CD4-positive, alpha-beta memory T cell (primary cell): ENCODE measurements at regions not wholly inside any gene's neighbourhood (a gene's known extent, or its start where the extent isn't known, plus 50 kb on each side); places are given as distances from the start of the nearest gene placed in this dataset.

Source experiments
- CTCF ChIA-PET: fragments of 350-600 bp; sonication (Branson Sonifier 250); formaldehyde crosslinking; loops from one replicate; lab custom pipeline; 2021; ENCODE audit warnings: inconsistent platforms; ENCODE audit not compliant: partially characterized antibody; lab: Charles Lee
- POLR2A ChIA-PET: fragments of 350-600 bp; sonication (Branson Sonifier 250); formaldehyde crosslinking; loops from one replicate; lab custom pipeline; 2021; ENCODE audit not compliant: partially characterized antibody; lab: Charles Lee
- DNase-seq, 5 donors: peaks; one replicate each; pipeline versions ENCODE4 v3.0.0 to v3.0.0-alpha.2; 2020 to 2022; ENCODE audit warnings: mixed read lengths in 1 of 5
- H3K27ac ChIP-seq: one replicate; pipeline ENCODE4 v1.7.0; 2013; ENCODE audit warnings: low read depth, low read length
- H3K27me3 ChIP-seq: 2 replicates; pipeline ENCODE4 v1.7.0; 2013; ENCODE audit warnings: mild to moderate bottlenecking, low read length, moderate library complexity; ENCODE audit not compliant: insufficient read depth
- H3K36me3 ChIP-seq: 2 replicates; pipeline ENCODE4 v1.7.0; 2013; ENCODE audit warnings: mild to moderate bottlenecking, low read length, moderate library complexity; ENCODE audit not compliant: insufficient read depth
- H3K4me1 ChIP-seq: 2 replicates; pipeline ENCODE4 v1.7.0; 2013; ENCODE audit warnings: mild to moderate bottlenecking, low read length, moderate library complexity; ENCODE audit not compliant: insufficient read depth
- H3K4me3 ChIP-seq, 2 donors: one replicate each; pipeline ENCODE4 v1.7.0; 2013; ENCODE audit warnings: low read length in 2 of 2, mild to moderate bottlenecking in 1 of 2
- H3K9me3 ChIP-seq, 2 donors: one replicate each; pipeline ENCODE4 v1.7.0; 2013; ENCODE audit warnings: low read length in 2 of 2, control low read depth in 1 of 2; ENCODE audit not compliant: control insufficient read depth in 1 of 2
- H3K27ac Mint-ChIP-seq, 7 donors: one replicate each; pipeline ENCODE4 v1.8.0; 2020 to 2021; ENCODE audit warnings: mixed read lengths in 7 of 7, mild to moderate bottlenecking in 6 of 7, inconsistent platforms in 3 of 7, moderate library complexity in 3 of 7
- H3K27me3 Mint-ChIP-seq, 2 donors: one replicate each; pipeline ENCODE4 v1.8.0; 2020 to 2021; ENCODE audit warnings: mixed read lengths in 2 of 2
- H3K36me3 Mint-ChIP-seq, 2 donors: one replicate each; pipeline ENCODE4 v1.8.0; 2020 to 2021; ENCODE audit warnings: mixed read lengths in 2 of 2, inconsistent platforms in 1 of 2, mild to moderate bottlenecking in 1 of 2
- H3K4me1 Mint-ChIP-seq, 4 donors: one replicate each; pipeline ENCODE4 v1.8.0; 2020 to 2021; ENCODE audit warnings: mixed read lengths in 4 of 4, mild to moderate bottlenecking in 1 of 4
- H3K4me3 Mint-ChIP-seq, 8 donors: one replicate each; pipeline ENCODE4 v1.8.0; 2020 to 2021; ENCODE audit warnings: mixed read lengths in 8 of 8, mild to moderate bottlenecking in 7 of 8, moderate library complexity in 6 of 8, inconsistent platforms in 3 of 8
- H3K9me3 Mint-ChIP-seq, 8 donors: one replicate each; pipeline ENCODE4 v1.8.0; 2020 to 2021; ENCODE audit warnings: mixed read lengths in 8 of 8, mild to moderate bottlenecking in 5 of 8, inconsistent platforms in 3 of 8, moderate library complexity in 1 of 8
- intact Hi-C: fragments of 100-400 bp; cut with micrococcal nuclease; formaldehyde crosslinking; loops from one replicate; pipeline ENCODE4 v1.15.1; 2023

- ChIA-PET CTCF (no interaction called here), POLR2A (no interaction called here)
- Mint-ChIP-seq H3K27ac (no peak overlapping the region), H3K4me1 (no peaks in the 10 kb centered on the region), H3K4me3 (no peak overlapping the region), H3K36me3 (peaks cover 2 to 7% of the 10 kb centered on the region in 2 donors), H3K27me3 (peaks cover 8 to 16% of the 10 kb centered on the region in 2 donors), H3K9me3 (peaks cover 6 to 44% (median 29%) of the 10 kb centered on the region in 8 donors)
- intact Hi-C loops: no loop called here
- Histone ChIP-seq H3K4me3 (no peak overlapping the region), H3K27ac (no peak overlapping the region), H3K36me3 (no peaks in the 10 kb centered on the region), H3K4me1 (no peaks in the 10 kb centered on the region), H3K9me3 (peaks cover 0 to 8% of the 10 kb centered on the region in 2 donors), H3K27me3 (peaks cover 3% of the 10 kb centered on the region)
- DNase-seq: no peak
Observed at GRCh38 chr9:22255337-22255736, 191.3 kb upstream of the DMRTA1 start.

GRCh38 chr9:22256381-22256780, 190.2 kb upstream of the DMRTA1 start:
- H3K4me3 Mint-ChIP-seq: no peak overlapping the region
- intact Hi-C loops: no loop called here
- peaks cover 2 to 7% of the 10 kb centered on the region in 2 donors for H3K36me3 Mint-ChIP-seq
- H3K4me1 ChIP-seq: no peaks in the 10 kb centered on the region
- no peak for DNase-seq
- H3K9me3 ChIP-seq: peaks cover 0 to 5% of the 10 kb centered on the region in 2 donors
- CTCF ChIA-PET: interaction anchor here (0.9 kb wide), 1 partner anchor 10 kb away, joined by 3 read pairs; no protein-coding TSS in a partner anchor
- H3K4me1 Mint-ChIP-seq: no peaks in the 10 kb centered on the region
- no peak overlapping the region for H3K27ac Mint-ChIP-seq
- POLR2A ChIA-PET: no interaction called here
- peaks cover 4 to 33% (median 21%) of the 10 kb centered on the region in 8 donors for H3K9me3 Mint-ChIP-seq
- H3K36me3 ChIP-seq: no peaks in the 10 kb centered on the region
- H3K27me3 ChIP-seq: no peaks in the 10 kb centered on the region
- no peak overlapping the region for H3K4me3 ChIP-seq
- H3K27ac ChIP-seq: no peak overlapping the region
- peaks cover 3 to 16% of the 10 kb centered on the region in 2 donors for H3K27me3 Mint-ChIP-seq

GRCh38 chr9:22257026-22257816, 189.4 kb upstream of the DMRTA1 start:
- peaks cover 2 to 13% of the 10 kb centered on the region in 2 donors for H3K27me3 Mint-ChIP-seq
- no peak for DNase-seq
- intact Hi-C loops: no loop called here
- no peak overlapping the region for H3K27ac Mint-ChIP-seq
- no peaks in the 10 kb centered on the region for H3K36me3 ChIP-seq
- H3K27ac ChIP-seq: no peak overlapping the region
- no peak overlapping the region for H3K4me3 Mint-ChIP-seq
- peaks cover 0 to under 1% of the 10 kb centered on the region in 2 donors for H3K36me3 Mint-ChIP-seq
- H3K4me1 ChIP-seq: no peaks in the 10 kb centered on the region
- no peaks in the 10 kb centered on the region for H3K9me3 ChIP-seq
- H3K27me3 ChIP-seq: no peaks in the 10 kb centered on the region
- H3K9me3 Mint-ChIP-seq: peaks cover 0 to 25% (median 14%) of the 10 kb centered on the region in 8 donors
- H3K4me3 ChIP-seq: no peak overlapping the region
- POLR2A ChIA-PET: no interaction called here
- no peaks in the 10 kb centered on the region for H3K4me1 Mint-ChIP-seq
- CTCF ChIA-PET: interaction anchor here (0.9 to 1.3 kb wide), 2 partner anchors 11 to 13 kb away, joined by 3 to 4 read pairs; no protein-coding TSS in a partner anchor

DNA sequence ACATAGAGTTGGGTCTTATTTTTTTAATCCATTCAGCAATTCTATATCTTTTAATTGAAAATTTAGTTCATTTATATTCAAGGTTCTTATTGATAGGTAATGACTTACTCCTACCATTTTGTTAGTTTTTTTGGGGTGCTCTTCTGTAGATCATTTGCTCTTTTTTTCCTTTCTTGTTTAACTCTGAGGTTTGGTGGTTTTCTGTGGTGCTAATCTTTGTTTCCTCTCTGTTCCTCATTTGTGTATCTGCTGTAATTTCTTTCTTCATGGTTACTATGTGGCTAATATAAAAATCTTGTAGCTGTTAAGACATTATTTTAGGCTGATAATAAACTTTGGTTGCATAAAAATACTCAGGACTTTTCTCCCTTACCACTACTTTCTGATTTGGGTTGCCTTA, 181.6 kb upstream of the DMRTA1 start:
- Mint-ChIP-seq H3K4me1 (no peaks in the 10 kb centered on the region), H3K27ac (no peak overlapping the region), H3K9me3 (peaks cover 0 to 41% (median 20%) of the 10 kb centered on the region in 8 donors), H3K27me3 (peaks cover 2 to 3% of the 10 kb centered on the region in 2 donors), H3K4me3 (no peak overlapping the region), H3K36me3 (no peaks in the 10 kb centered on the region)
- Histone ChIP-seq H3K4me1 (no peaks in the 10 kb centered on the region), H3K9me3 (no peaks in the 10 kb centered on the region), H3K27ac (no peak overlapping the region), H3K4me3 (no peak overlapping the region), H3K36me3 (no peaks in the 10 kb centered on the region), H3K27me3 (no peaks in the 10 kb centered on the region)
- ChIA-PET POLR2A (no interaction called here), CTCF (no interaction called here)
- DNase-seq: no peak
- intact Hi-C loops: no loop called here

GRCh38 chr9:22265534-22265933, 181.1 kb upstream of the DMRTA1 start:
- H3K4me1 Mint-ChIP-seq: no peaks in the 10 kb centered on the region
- H3K27me3 ChIP-seq: no peaks in the 10 kb centered on the region
- intact Hi-C loops: no loop called here
- H3K9me3 ChIP-seq: no peaks in the 10 kb centered on the region
- H3K27ac Mint-ChIP-seq: no peak overlapping the region
- no peaks in the 10 kb centered on the region for H3K4me1 ChIP-seq
- H3K27ac ChIP-seq: no peak overlapping the region
- peaks cover 2 to 3% of the 10 kb centered on the region in 2 donors for H3K27me3 Mint-ChIP-seq
- H3K36me3 Mint-ChIP-seq: no peaks in the 10 kb centered on the region
- POLR2A ChIA-PET: no interaction called here
- DNase-seq: no peak
- no peak overlapping the region for H3K4me3 Mint-ChIP-seq
- peaks cover 0 to 41% (median 20%) of the 10 kb centered on the region in 8 donors for H3K9me3 Mint-ChIP-seq
- no peak overlapping the region for H3K4me3 ChIP-seq
- CTCF ChIA-PET: no interaction called here
- H3K36me3 ChIP-seq: no peaks in the 10 kb centered on the region

- H3K27me3 ChIP-seq: no peaks in the 10 kb centered on the region
- H3K36me3 Mint-ChIP-seq: no peaks in the 10 kb centered on the region
- H3K4me3 ChIP-seq: no peak overlapping the region
- no peaks in the 10 kb centered on the region for H3K4me1 ChIP-seq
- no peak for DNase-seq
- POLR2A ChIA-PET: no interaction called here
- H3K27ac Mint-ChIP-seq: no peak overlapping the region
- H3K4me1 Mint-ChIP-seq: no peaks in the 10 kb centered on the region
- intact Hi-C loops: no loop called here
- no peaks in the 10 kb centered on the region for H3K36me3 ChIP-seq
- peaks cover 0 to 3% (median 0%) of the 10 kb centered on the region in 8 donors for H3K9me3 Mint-ChIP-seq
- H3K27me3 Mint-ChIP-seq: peaks cover 0 to 2% of the 10 kb centered on the region in 2 donors
- no peak overlapping the region for H3K27ac ChIP-seq
- no peak overlapping the region for H3K4me3 Mint-ChIP-seq
- CTCF ChIA-PET: no interaction called here
- no peaks in the 10 kb centered on the region for H3K9me3 ChIP-seq
Observed at GRCh38 chr9:22274477-22274876, 172.1 kb upstream of the DMRTA1 start.

DNA sequence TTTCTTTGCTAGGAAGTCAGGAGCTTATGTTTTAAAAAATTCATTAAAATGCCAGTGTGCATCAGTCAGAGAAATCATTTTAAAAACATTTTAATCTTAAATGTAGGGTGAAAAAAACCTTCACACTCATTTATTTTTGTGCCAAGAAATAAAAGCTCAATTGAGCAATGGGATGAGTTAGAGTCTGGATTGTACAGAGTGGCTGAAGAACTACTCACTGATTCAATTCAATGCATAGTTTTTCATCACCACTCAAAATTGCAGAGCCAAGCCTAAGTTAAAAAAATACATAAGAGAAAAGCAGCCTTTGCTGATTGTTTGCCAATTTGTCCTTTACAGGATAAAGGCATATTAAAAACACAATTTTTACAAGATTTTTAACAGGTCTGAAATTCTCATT, 168.2 kb upstream of the DMRTA1 start:
- H3K27me3 Mint-ChIP-seq: peaks cover 1 to 2% of the 10 kb centered on the region in 2 donors
- Histone ChIP-seq H3K4me1 (no peaks in the 10 kb centered on the region), H3K27me3 (no peaks in the 10 kb centered on the region), H3K9me3 (no peaks in the 10 kb centered on the region), H3K4me3 (no peak overlapping the region), H3K27ac (no peak overlapping the region), H3K36me3 (no peaks in the 10 kb centered on the region)
- DNase-seq: no peak
- peaks cover 0 to 3% (median 0%) of the 10 kb centered on the region in 8 donors for H3K9me3 Mint-ChIP-seq
- H3K4me3 Mint-ChIP-seq: no peak overlapping the region
- H3K36me3 Mint-ChIP-seq: no peaks in the 10 kb centered on the region
- ChIA-PET CTCF (no interaction called here), POLR2A (no interaction called here)
- H3K4me1 Mint-ChIP-seq: no peaks in the 10 kb centered on the region
- intact Hi-C loops: no loop called here
- H3K27ac Mint-ChIP-seq: no peak overlapping the region
